Mesothelial cell of epicardium (in vitro differentiated cells): ENCODE measurements at regions not wholly inside any gene's neighbourhood (a gene's known extent, or its start where the extent isn't known, plus 50 kb on each side); places are given as distances from the start of the nearest gene placed in this dataset.

Experiments used
- DNase-seq, 2 experiments: peaks; one replicate each; pipeline ENCODE4 v3.0.0; 2021; ENCODE audit warnings: low spot score in 2 of 2; ENCODE audit not compliant: unreplicated experiment in 2 of 2
- H3K27ac Mint-ChIP-seq: 2 replicates; pipeline ENCODE4 v1.8.0; 2021; ENCODE audit warnings: mixed read lengths
- H3K27me3 Mint-ChIP-seq: 2 replicates; pipeline ENCODE4 v1.8.0; 2021; ENCODE audit warnings: low read depth, mixed read lengths
- H3K36me3 Mint-ChIP-seq: 2 replicates; pipeline ENCODE4 v1.8.0; 2021; ENCODE audit warnings: mixed read lengths
- H3K4me1 Mint-ChIP-seq: 2 replicates; pipeline ENCODE4 v1.8.0; 2021; ENCODE audit warnings: mixed read lengths
- H3K4me3 Mint-ChIP-seq: 2 replicates; pipeline ENCODE4 v1.8.0; 2021; ENCODE audit warnings: mild to moderate bottlenecking, moderate library complexity, mixed read lengths
- H3K9me3 Mint-ChIP-seq: 2 replicates; pipeline ENCODE4 v1.8.0; 2021; ENCODE audit warnings: mixed read lengths
- TF ChIP-seq, protein P1 (sequence below): fragments of 200-600 bp; sonication (generic); IDR thresholded peaks from one replicate; pipeline ENCODE4 v1.5.0; 2021; ENCODE audit warnings: antibody characterized with exemption; ENCODE audit not compliant: unreplicated experiment

DNA sequence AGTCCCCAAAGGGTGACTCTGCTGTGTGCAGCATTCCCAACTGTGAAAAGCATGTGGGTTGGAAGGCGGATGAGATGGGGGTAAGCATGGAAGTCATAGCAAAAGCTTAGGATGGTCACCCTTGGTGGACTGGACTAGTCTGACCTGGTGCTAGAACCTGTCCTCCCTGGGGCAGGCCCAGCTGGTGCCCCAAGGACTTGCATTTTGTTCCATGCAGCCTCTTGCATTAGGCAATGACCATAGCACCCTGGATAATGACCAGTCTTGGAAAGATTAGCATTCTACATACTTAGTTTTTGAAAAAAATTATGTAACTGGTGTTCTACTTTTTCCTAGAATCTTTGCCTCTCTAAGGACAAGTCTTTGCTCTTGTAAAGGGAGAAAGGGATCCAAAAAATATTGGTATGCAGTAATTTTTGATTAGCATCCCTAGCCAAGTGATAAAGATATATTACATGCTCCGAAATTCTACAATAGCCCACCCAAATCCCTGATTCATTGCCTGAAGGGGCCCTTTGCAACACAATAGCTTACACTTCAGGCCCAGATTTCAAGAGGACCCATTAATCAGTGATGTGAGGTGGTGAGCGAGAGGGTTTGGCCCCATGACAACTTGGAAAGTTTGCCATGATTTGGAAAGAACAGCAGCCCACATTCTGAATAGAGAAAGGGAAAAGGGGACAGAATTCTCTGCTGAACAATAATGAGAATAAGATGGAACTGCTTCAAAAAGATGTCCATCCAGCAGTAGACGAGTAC lies 93.3 kb upstream of the CD180 start:
- Mint-ChIP-seq H3K27ac (no peak overlapping the region), H3K27me3 (no peaks in the 10 kb centered on the region)
- no peak for DNase-seq

GRCh38 chr5:67287510-67288268 lies 91.1 kb upstream of the CD180 start:
- DNase-seq = no peak
- H3K9me3 Mint-ChIP-seq = no peaks in the 10 kb centered on the region
- TF ChIP-seq, protein P1, sequence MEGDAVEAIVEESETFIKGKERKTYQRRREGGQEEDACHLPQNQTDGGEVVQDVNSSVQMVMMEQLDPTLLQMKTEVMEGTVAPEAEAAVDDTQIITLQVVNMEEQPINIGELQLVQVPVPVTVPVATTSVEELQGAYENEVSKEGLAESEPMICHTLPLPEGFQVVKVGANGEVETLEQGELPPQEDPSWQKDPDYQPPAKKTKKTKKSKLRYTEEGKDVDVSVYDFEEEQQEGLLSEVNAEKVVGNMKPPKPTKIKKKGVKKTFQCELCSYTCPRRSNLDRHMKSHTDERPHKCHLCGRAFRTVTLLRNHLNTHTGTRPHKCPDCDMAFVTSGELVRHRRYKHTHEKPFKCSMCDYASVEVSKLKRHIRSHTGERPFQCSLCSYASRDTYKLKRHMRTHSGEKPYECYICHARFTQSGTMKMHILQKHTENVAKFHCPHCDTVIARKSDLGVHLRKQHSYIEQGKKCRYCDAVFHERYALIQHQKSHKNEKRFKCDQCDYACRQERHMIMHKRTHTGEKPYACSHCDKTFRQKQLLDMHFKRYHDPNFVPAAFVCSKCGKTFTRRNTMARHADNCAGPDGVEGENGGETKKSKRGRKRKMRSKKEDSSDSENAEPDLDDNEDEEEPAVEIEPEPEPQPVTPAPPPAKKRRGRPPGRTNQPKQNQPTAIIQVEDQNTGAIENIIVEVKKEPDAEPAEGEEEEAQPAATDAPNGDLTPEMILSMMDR = no peak
- H3K36me3 Mint-ChIP-seq = no peaks in the 10 kb centered on the region
- H3K27ac Mint-ChIP-seq = no peak overlapping the region
- no peak overlapping the region for H3K4me3 Mint-ChIP-seq
- H3K27me3 Mint-ChIP-seq = no peaks in the 10 kb centered on the region
- peaks cover 15% of the 10 kb centered on the region for H3K4me1 Mint-ChIP-seq

More for the DNA sequence above, 93.3 kb upstream of the CD180 start:
- H3K4me1 Mint-ChIP-seq = peaks cover 16% of the 10 kb centered on the region
- H3K4me3 Mint-ChIP-seq = no peak overlapping the region
- TF ChIP-seq, protein P1 = no peak
- no peaks in the 10 kb centered on the region for H3K36me3 Mint-ChIP-seq
- no peaks in the 10 kb centered on the region for H3K9me3 Mint-ChIP-seq

GRCh38 chr5:67286006-67286405 lies 89.4 kb upstream of the CD180 start:
- Mint-ChIP-seq H3K4me1 (peaks cover 7% of the 10 kb centered on the region), H3K9me3 (no peaks in the 10 kb centered on the region), H3K27me3 (no peaks in the 10 kb centered on the region), H3K4me3 (no peak overlapping the region), H3K36me3 (no peaks in the 10 kb centered on the region), H3K27ac (no peak overlapping the region)
- TF ChIP-seq, protein P1 = no peak
- no peak for DNase-seq

DNA sequence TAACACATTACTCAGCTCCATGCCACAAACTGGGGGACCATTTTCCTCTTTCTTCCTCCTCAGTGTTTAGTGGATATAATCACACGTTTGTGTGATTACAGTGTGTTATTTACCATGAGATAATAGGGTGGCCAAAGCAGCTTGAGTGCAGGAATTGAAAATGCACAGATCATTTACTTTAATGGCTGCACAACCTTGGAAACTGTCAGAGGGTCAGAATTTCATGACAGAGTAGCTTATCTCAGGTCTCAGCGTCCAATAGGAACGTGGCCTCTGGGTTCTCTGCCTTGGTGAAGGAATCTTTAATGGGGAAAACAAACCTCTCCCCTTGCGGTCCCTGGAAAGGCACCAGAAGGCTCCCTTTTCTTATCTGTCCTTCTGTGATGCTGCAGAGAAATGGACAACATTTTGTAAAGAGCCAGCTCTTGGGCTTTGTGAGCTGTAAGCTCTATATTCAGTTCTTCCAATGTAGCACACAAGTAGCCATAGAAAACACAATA lies 87.4 kb upstream of the CD180 start:
- Mint-ChIP-seq H3K27ac (no peak overlapping the region), H3K9me3 (peaks cover 8% of the 10 kb centered on the region), H3K36me3 (peaks cover 3% of the 10 kb centered on the region), H3K4me3 (no peak overlapping the region), H3K27me3 (no peaks in the 10 kb centered on the region), H3K4me1 (peaks cover 7% of the 10 kb centered on the region)
- no peak for DNase-seq
- TF ChIP-seq, protein P1 = no peak

GRCh38 chr5:67283275-67283987 lies 86.8 kb upstream of the CD180 start:
- Mint-ChIP-seq H3K9me3 (peaks cover 14% of the 10 kb centered on the region), H3K27ac (no peak overlapping the region), H3K4me1 (peaks cover 7% of the 10 kb centered on the region), H3K27me3 (no peaks in the 10 kb centered on the region), H3K4me3 (no peak overlapping the region), H3K36me3 (peaks cover 5% of the 10 kb centered on the region)
- no peak for DNase-seq
- TF ChIP-seq, protein P1 = no peak
